HG02970 (cell line): ENCODE measurements at regions not wholly inside any gene's neighbourhood (a gene's known extent, or its start where the extent isn't known, plus 50 kb on each side); places are given as distances from the start of the nearest gene placed in this dataset.

Experiments used
- ATAC-seq: cut with Tn5 transposase; IDR thresholded peaks from one replicate; pipeline ENCODE4 v1.9.1; 2021; ENCODE audit warnings: mild to moderate bottlenecking, moderate library complexity, moderate number of reproducible peaks; ENCODE audit not compliant: unreplicated experiment, low FRiP score

GRCh38 chr2:133661392-133661791 lies 93.1 kb upstream of the NCKAP5 start:
- ATAC-seq, result no peak

- no peak for ATAC-seq
Measured at GRCh38 chr2:133666621-133667020, 98.4 kb upstream of the NCKAP5 start.

- no peak for ATAC-seq
Measured at GRCh38 chr2:133667085-133667484, 98.8 kb upstream of the NCKAP5 start.

- ATAC-seq, result no peak
Measured at GRCh38 chr2:133667968-133668367, 99.7 kb upstream of the NCKAP5 start.

- no peak for ATAC-seq
Measured at GRCh38 chr2:133668547-133668946, 100.3 kb upstream of the NCKAP5 start.

GRCh38 chr2:133673305-133673905 lies 105.1 kb upstream of the NCKAP5 start:
- ATAC-seq, result no peak

GRCh38 chr2:133674066-133674432 lies 105.8 kb upstream of the NCKAP5 start:
- no peak for ATAC-seq

- no peak for ATAC-seq
Measured at GRCh38 chr2:133674433-133675331, 106.4 kb upstream of the NCKAP5 start.

GRCh38 chr2:133676392-133677130 lies 108.3 kb upstream of the NCKAP5 start:
- no peak for ATAC-seq

- no peak for ATAC-seq
Measured at GRCh38 chr2:133680343-133681049, 112.2 kb upstream of the NCKAP5 start.

- ATAC-seq, result no peak
Measured at GRCh38 chr2:133682347-133682746, 114.1 kb upstream of the NCKAP5 start.

GRCh38 chr2:133682906-133683305 lies 114.6 kb upstream of the NCKAP5 start:
- no peak for ATAC-seq

- no peak for ATAC-seq
Measured at GRCh38 chr2:133685636-133686215, 117.5 kb upstream of the NCKAP5 start.

GRCh38 chr2:133690780-133691179 lies 122.5 kb upstream of the NCKAP5 start:
- ATAC-seq, result no peak

GRCh38 chr2:133691336-133691735 lies 123.1 kb upstream of the NCKAP5 start:
- no peak for ATAC-seq

GRCh38 chr2:133705287-133705686 lies 137.0 kb upstream of the NCKAP5 start:
- no peak for ATAC-seq

- no peak for ATAC-seq
Measured at GRCh38 chr2:133710613-133711012, 142.3 kb upstream of the NCKAP5 start.

GRCh38 chr2:133711201-133711600 lies 142.9 kb upstream of the NCKAP5 start:
- ATAC-seq, result no peak

GRCh38 chr2:133711806-133712205 lies 143.5 kb upstream of the NCKAP5 start:
- no peak for ATAC-seq

- ATAC-seq, result no peak
Measured at GRCh38 chr2:133712369-133712768, 144.1 kb upstream of the NCKAP5 start.
